ENCODE measurements at regions not wholly inside any gene's neighbourhood (a gene's known extent, or its start where the extent isn't known, plus 50 kb on each side); places are given as distances from the start of the nearest gene placed in this dataset.

GRCh38 chr22:49182416-49182815 lies 645.3 kb downstream of the BRD1 start:
- DNase-seq (ENCODE audit: extremely low read depth in 1 of 2, low read depth in 1 of 2) = no peak

- no peak for DNase-seq (ENCODE audit: extremely low read depth in 1 of 2, low read depth in 1 of 2)
Measured at GRCh38 chr22:49181942-49182341, 645.7 kb downstream of the BRD1 start.

GRCh38 chr22:49181431-49181830 lies 646.2 kb downstream of the BRD1 start:
- no peak for DNase-seq (ENCODE audit: extremely low read depth in 1 of 2, low read depth in 1 of 2)

- no peak for DNase-seq (ENCODE audit: extremely low read depth in 1 of 2, low read depth in 1 of 2)
Measured at GRCh38 chr22:49180683-49181024, 647.0 kb downstream of the BRD1 start.

- no peak for DNase-seq (ENCODE audit: extremely low read depth in 1 of 2, low read depth in 1 of 2)
Measured at GRCh38 chr22:49179886-49180682, 647.6 kb downstream of the BRD1 start.

- no peak for DNase-seq (ENCODE audit: extremely low read depth in 1 of 2, low read depth in 1 of 2)
Measured at GRCh38 chr22:49179175-49179574, 648.5 kb downstream of the BRD1 start.

GRCh38 chr22:49178246-49179005 lies 649.2 kb downstream of the BRD1 start:
- DNase-seq (ENCODE audit: extremely low read depth in 1 of 2, low read depth in 1 of 2) = no peak

- DNase-seq (ENCODE audit: extremely low read depth in 1 of 2, low read depth in 1 of 2) = no peak
Measured at GRCh38 chr22:49177666-49178065, 650.0 kb downstream of the BRD1 start.

- DNase-seq (ENCODE audit: extremely low read depth in 1 of 2, low read depth in 1 of 2) = no peak
Measured at GRCh38 chr22:49176956-49177355, 650.7 kb downstream of the BRD1 start.

GRCh38 chr22:49170053-49170452 lies 657.6 kb downstream of the BRD1 start:
- no peak for DNase-seq (ENCODE audit: extremely low read depth in 1 of 2, low read depth in 1 of 2)

GRCh38 chr22:49169074-49169744 lies 658.5 kb downstream of the BRD1 start:
- DNase-seq (ENCODE audit: extremely low read depth in 1 of 2, low read depth in 1 of 2) = no peak

GRCh38 chr22:49168219-49168813 lies 659.4 kb downstream of the BRD1 start:
- no peak for DNase-seq (ENCODE audit: extremely low read depth in 1 of 2, low read depth in 1 of 2)

- no peak for DNase-seq (ENCODE audit: extremely low read depth in 1 of 2, low read depth in 1 of 2)
Measured at GRCh38 chr22:49166746-49167145, 660.9 kb downstream of the BRD1 start.

- DNase-seq (ENCODE audit: extremely low read depth in 1 of 2, low read depth in 1 of 2) = no peak
Measured at GRCh38 chr22:49166211-49166610, 661.5 kb downstream of the BRD1 start.

GRCh38 chr22:49164773-49165320 lies 662.8 kb downstream of the BRD1 start:
- DNase-seq (ENCODE audit: extremely low read depth in 1 of 2, low read depth in 1 of 2) = no peak

GRCh38 chr22:49163960-49164690 lies 663.5 kb downstream of the BRD1 start:
- DNase-seq (ENCODE audit: extremely low read depth in 1 of 2, low read depth in 1 of 2) = no peak

GRCh38 chr22:49163258-49163959 lies 664.3 kb downstream of the BRD1 start:
- no peak for DNase-seq (ENCODE audit: extremely low read depth in 1 of 2, low read depth in 1 of 2)

- no peak for DNase-seq (ENCODE audit: extremely low read depth in 1 of 2, low read depth in 1 of 2)
Measured at GRCh38 chr22:49162841-49163240, 664.8 kb downstream of the BRD1 start.

GRCh38 chr22:49161002-49161850 lies 666.4 kb downstream of the BRD1 start:
- DNase-seq (ENCODE audit: extremely low read depth in 1 of 2, low read depth in 1 of 2) = no peak
